Dermis microvascular lymphatic vessel endothelial cell (primary cell): ENCODE measurements at regions not wholly inside any gene's neighbourhood (a gene's known extent, or its start where the extent isn't known, plus 50 kb on each side); places are given as distances from the start of the nearest gene placed in this dataset.

Experiments
- DNase-seq, 2 donors: peaks; one replicate each; pipeline versions ENCODE4 v3.0.0 to v3.0.0-alpha.2; 2010; ENCODE audit warnings: low read depth in 2 of 2

DNA sequence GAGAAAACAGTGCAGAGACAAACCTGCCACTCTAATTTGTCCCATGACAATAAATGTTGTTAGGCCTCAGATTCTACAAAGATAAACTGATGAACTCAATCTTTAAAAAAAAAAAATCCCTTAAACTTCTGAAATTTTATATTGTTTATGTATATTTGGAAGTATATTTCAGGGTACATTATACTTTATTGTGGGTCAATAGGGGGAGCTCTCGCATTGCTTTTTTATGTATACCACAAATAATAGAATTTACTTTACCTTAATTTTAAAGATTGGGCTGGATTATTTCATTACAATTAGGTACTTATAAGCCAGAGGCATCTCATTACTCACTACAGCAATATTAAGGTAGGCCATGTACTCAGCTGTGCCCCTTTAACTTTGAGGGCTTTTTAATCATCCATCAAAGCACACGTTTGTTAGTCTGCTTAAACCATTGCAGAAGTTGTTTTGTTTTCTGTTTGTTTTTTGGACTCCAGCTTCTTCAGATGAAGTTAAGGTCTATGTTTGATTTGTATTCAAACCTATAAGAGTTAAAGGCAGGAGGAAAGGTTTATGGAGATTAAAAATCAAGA is 56.3 kb upstream of the EYA4 start:
- DNase-seq = peak; percentile 6 to 19

DNA sequence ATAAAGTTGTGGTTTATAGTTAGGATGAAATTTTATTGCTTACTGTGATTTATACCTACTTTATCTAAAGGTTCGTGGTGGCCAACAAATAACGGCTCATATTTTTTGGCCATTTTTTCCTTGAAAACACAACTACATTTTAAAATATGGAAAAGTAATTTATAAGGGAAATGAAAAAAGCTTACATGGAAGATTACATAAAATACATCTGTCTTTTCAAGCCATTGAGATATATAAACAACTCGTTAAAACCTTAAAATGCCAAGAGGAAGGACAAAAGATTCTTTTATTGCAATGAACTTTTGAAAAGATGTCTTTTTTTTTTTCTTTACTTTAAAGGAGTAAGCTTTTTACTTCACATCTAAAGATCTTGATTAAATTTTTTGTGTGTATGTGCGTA is 55.4 kb upstream of the EYA4 start:
- no peak for DNase-seq

DNA sequence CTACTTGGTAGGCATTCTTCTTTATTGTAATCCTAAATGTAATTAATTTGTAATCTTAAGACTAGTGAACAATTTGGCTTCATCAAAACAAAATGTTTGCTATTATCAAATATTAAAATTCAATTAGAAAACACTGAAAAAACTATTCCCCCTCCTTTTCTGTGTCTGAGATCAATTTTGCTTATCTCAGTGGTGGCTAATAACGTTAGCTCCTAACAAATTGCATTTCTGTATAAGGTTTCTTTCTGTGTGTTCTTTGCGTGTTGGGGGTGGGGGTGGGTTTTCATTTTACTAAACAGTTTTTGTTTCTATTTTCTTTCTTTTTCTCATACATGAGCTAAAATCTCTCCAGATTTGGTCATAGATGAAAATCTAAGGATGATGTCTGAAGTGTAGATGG is 54.0 kb upstream of the EYA4 start:
- DNase-seq = no peak

DNA sequence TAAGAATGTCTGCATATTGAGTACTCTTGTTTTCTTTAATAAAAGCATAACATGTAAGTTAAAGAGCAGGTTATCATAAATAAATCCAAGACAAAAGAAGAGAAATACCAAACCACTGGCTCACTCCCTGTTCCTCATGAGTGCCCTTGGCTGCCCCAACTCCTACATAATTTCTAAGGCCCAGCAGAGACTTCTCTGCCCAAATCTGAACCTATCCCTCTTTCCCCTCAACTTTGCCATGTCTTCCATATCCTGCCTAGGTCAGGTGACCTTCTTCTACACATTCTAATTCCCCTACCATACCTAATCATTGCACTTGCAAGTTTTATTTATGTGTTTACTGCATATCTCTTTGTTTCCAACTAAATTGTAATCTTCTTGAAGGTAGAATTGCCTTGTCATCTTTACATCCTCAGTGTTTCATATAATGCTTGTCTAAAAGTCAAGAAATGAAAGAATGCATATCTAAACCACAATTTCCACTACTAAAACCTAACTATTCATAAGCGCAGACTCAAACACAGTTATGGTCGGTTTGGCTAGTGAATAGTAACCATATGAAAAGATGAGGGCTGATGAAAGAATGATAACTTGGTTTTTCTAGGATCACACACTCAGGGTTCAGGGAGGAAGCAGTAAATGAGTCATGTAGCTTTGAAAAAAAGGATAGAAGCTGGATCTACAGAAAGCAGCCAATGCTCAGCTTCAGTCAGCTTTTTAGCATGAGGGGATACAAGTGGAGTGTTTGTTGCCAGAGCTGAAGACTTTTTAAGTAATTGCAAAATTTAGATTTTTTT is 53.3 kb upstream of the EYA4 start:
- no peak for DNase-seq

DNA sequence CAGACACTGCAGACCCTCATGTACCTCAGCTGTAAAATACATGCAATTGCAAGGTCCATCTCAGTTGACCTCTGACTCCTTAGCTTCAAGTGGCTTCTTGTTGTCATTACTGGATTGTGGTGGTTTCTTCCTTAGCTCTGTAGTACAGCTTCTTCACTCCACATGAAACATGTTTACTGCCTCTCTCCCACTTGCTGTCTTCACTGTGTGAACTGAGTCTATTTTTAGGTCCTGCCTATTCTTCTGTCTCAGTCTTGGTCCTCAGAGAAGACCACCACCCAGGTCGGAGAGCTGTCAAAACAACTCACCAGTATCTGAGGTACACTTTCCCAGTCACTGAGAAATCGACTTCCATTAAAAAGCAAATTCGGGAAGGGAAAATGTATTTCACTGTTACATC is 50.2 kb upstream of the EYA4 start:
- no peak for DNase-seq

DNA sequence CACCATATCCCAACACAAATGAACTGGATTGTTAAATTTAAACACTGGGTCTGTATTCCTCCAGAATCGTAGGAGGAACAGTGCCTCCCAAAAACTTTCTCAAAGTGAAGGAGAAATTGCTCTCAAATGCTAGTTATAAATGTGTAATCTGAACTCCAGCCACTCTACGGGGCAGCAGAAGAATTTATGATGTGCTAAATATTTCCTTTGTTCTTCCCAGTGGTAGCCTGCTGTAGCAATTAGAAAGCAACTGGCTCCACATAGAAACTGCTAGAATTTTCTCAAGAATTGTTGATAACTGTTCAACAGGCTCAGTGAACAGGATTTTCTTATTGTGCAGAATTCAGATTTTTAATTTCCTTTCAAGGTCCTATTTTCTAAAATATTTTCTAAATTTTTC is 49.8 kb upstream of the EYA4 start:
- no peak for DNase-seq
